ENCODE measurements at regions not wholly inside any gene's neighbourhood (a gene's known extent, or its start where the extent isn't known, plus 50 kb on each side); places are given as distances from the start of the nearest gene placed in this dataset.

GRCh38 chr4:74615411-74615810, 170.5 kb downstream of the AREG start:
- no peak for DNase-seq

GRCh38 chr4:74618166-74618565, 173.2 kb downstream of the AREG start:
- no peak for DNase-seq

- DNase-seq, result no peak
These were observed 173.7 kb downstream of the AREG start for GRCh38 chr4:74618659-74619058.

DNA sequence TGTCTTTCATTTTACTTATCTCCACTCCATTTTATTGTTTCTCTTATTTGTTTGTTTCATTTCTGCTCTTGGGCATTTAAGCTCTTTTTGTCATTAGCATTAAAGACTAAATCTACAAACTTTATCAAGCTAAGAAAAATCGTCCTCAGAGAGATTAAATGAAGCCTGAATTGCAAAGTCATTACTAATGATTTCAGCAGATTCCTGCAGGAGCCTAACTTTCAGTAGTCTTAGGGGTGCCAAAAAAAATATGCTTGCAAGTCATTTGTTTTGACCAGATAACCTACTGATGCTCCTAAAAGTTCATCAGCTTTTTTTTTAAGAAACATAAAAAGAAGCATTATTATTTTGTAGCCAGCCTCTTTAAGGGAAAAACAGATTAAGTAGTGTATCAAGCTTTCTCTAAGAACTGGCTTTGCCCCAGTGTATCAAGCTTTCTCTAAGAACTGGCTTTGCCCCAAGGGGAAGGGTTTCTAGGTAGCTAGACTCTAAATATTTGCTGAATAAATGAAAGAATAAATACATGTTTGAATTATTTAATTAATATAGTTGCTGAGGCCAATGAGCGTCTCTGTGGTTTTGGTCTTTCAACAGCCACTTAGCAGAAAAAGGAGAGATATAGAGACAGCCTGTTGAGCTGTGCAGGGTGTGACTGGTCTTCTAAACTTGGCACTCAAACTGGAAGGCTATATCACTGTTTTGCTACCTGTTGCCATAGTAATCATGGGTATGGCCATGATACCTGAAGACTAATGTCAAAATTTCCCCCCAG, 174.2 kb downstream of the BTC start:
- DNase-seq, result no peak

GRCh38 chr4:74621616-74622015, 172.7 kb downstream of the BTC start:
- no peak for DNase-seq

GRCh38 chr4:74623041-74623440, 171.3 kb downstream of the BTC start:
- DNase-seq, result peak; percentile 26

GRCh38 chr4:74624351-74625151, 169.8 kb downstream of the BTC start:
- DNase-seq, result no peak

DNA sequence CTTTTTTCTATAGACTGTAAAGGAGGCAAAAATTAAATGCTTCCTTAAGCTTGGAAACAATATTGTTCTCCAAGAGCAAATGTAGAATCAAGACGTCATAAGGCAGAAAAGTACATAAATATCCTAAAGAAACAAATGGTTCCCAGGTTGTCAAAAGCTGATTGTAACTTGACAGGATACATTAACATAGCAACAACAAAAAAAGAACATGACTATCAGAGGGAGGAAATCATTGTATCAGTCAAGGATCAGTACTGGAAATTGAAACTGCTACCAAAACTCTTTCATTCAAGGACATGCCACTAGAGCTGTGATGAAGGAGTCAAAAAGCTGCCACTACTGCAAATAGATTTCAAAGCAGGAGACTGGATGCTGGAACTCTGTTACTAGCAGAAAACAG, 168.3 kb downstream of the BTC start:
- DNase-seq, result no peak

GRCh38 chr4:74627093-74627492, 167.2 kb downstream of the BTC start:
- DNase-seq, result no peak

- DNase-seq, result no peak
These were observed 166.8 kb downstream of the BTC start for GRCh38 chr4:74627504-74627903.

- DNase-seq, result peak; percentile 49
These were observed 165.3 kb downstream of the BTC start for GRCh38 chr4:74628852-74629620.

GRCh38 chr4:74630551-74630950, 163.8 kb downstream of the BTC start:
- DNase-seq, result no peak

DNA sequence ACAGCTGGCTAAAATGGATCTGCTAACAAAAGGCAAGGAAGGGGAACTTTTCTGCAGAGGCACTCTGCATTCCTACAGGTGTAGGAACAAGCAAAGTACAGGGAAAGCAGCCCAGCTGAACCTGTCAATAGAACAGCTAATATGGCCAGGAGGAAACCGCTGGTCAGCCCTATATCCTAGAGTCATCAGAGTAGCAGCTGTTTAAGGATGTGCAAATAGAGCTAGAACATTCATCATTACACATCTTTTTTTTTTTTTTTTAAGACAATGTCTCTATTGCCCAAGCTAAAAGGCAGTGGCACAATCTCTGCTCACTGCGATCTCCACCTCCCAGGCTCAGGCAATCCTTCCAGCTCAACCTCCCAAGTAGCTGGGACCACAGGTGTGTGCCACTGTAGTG, 163.0 kb downstream of the BTC start:
- DNase-seq, result no peak

DNA sequence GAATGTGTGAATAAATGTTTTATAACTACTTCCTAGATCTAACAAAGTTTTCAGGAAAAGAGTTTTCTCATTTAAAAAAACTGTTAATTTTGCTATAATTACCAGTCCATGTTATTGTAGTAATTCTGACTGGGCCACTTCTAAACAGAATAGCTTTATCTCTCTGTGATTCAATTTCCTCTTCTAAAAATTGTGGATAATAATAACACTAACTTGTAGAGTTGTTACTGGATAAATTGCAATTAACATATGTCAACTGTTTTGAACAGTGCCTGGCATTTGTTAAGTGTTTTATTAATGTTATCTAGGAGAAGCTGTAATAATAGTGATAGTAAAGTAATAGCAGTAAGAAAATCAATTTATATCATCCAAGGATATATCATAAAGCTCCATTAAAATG, 162.3 kb downstream of the BTC start:
- DNase-seq, result no peak

GRCh38 chr4:74632634-74633033, 161.7 kb downstream of the BTC start:
- DNase-seq, result peak; percentile 83

DNA sequence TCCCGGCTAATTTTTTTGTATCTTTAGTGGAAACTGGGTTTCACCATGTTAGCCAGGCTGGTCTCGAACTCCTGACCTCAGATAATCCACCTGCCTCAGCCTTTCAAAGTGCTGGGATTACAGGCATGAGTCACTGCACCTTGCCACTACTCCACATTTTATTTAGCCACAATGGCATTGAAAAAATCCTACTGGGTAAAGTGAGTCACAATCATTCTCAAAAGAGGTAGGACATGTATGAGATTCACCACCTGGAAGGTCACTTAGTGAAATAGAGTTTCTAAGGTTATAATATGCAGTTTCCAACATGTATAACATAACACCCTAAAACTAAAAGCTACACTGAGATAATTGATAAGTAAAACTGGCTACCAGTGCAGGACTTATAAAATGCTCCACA, 159.2 kb downstream of the BTC start:
- no peak for DNase-seq

- no peak for DNase-seq
These were observed 158.7 kb downstream of the BTC start for GRCh38 chr4:74635490-74636123.

- no peak for DNase-seq
These were observed 156.3 kb downstream of the BTC start for GRCh38 chr4:74638001-74638400.

- no peak for DNase-seq
These were observed 155.6 kb downstream of the BTC start for GRCh38 chr4:74638689-74639088.

GRCh38 chr4:74640111-74640903, 154.0 kb downstream of the BTC start:
- no peak for DNase-seq

DNA sequence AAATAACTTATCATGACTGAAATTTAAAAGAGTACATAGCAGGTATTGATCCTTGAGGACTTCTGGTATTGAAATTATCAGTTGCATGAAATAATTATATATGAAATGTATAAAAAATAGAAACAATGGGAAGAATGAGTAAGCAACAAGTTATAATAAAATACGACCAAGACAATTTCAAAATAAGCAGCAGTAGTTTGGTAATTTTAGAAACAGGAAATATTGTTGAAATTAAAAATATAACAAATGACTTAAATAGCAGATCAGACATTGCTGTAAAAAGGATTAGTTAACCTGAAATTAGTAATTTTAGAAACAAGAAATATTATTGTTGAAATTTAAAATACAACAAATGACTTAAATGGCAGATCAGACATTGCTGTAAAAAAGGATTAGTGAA, 152.3 kb downstream of the BTC start:
- DNase-seq, result no peak

GRCh38 chr4:74649193-74649592, 145.1 kb downstream of the BTC start:
- no peak for DNase-seq
